Type B pancreatic cell (in vitro differentiated cells): ENCODE measurements at regions not wholly inside any gene's neighbourhood (a gene's known extent, or its start where the extent isn't known, plus 50 kb on each side); places are given as distances from the start of the nearest gene placed in this dataset.
A peak's percentile ranks its signal among the peaks of the same experiment; 100 is the strongest.

Experiments used
- DNase-seq: peaks from one replicate; pipeline ENCODE4 v3.0.0; 2021; ENCODE audit warnings: mixed read lengths; ENCODE audit not compliant: unreplicated experiment; ENCODE audit errors: extremely low spot score
- H3K27ac Mint-ChIP-seq: 2 replicates; pipeline ENCODE4 v1.8.0; 2021; ENCODE audit warnings: mild to moderate bottlenecking, mixed read lengths
- H3K27me3 Mint-ChIP-seq: 2 replicates; pipeline ENCODE4 v1.8.0; 2021; ENCODE audit warnings: mixed read lengths
- H3K36me3 Mint-ChIP-seq: 2 replicates; pipeline ENCODE4 v1.8.0; 2021; ENCODE audit warnings: mixed read lengths
- H3K4me1 Mint-ChIP-seq: one replicate; pipeline ENCODE4 v1.8.0; 2021; ENCODE audit warnings: mixed read lengths; ENCODE audit not compliant: unreplicated experiment
- H3K4me3 Mint-ChIP-seq: 2 replicates; pipeline ENCODE4 v1.8.0; 2021; ENCODE audit warnings: mild to moderate bottlenecking, mixed read lengths
- H3K9me3 Mint-ChIP-seq: 2 replicates; pipeline ENCODE4 v1.8.0; 2021; ENCODE audit warnings: mixed read lengths
- CTCF ChIP-seq: fragments of 200-600 bp; sonication (generic); conservative IDR thresholded peaks from 2 replicates; pipeline ENCODE4 v1.5.0; 2021; ENCODE audit warnings: antibody characterized with exemption, mild to moderate bottlenecking

DNA sequence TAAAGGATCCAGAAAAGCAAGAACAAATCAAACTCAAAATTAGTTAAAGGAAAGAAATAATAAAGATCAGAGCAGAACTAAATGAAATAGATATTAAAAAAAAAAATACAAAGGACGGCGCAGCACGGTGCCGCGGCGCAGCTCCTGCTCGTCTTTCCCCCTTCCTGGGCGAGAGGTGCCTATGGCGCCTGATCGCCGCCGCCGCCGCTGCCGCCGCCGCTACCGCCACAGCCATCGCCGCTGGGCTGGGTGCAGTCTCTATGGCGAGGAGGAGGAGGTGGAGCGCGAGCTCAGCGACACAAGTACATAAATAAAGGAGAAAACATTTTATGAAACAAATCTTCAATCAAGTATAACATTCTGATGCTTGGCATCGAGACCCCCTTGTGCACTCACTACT lies 77.6 kb upstream of the VANGL1 start:
- no peak for DNase-seq

DNA sequence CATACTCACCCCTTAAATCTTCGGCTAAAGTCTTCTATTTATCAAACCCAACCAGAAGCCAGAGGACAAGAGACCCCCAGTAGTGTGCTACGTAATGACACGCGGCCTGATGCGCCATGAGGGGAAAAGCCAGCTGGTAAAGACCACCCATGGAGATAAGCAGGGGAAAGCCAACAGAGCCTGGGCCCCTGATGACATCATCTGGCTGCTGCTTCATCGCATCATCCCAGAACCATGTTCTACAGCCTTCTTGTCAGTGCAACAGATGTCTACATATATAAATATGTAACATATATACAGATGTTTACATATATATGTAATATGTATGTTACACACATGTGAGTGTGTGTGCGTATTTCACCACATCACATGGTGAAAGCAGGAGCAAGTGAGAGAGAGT lies 81.7 kb upstream of the VANGL1 start:
- Mint-ChIP-seq H3K36me3 (no peaks in the 10 kb centered on the region), H3K27ac (no peak overlapping the region), H3K4me3 (no peak overlapping the region), H3K9me3 (no peaks in the 10 kb centered on the region), H3K4me1 (peaks cover 10% of the 10 kb centered on the region), H3K27me3 (peaks cover 36% of the 10 kb centered on the region)
- no peak for DNase-seq
- TF ChIP-seq CTCF: no peak

More for the DNA sequence above, 77.6 kb upstream of the VANGL1 start:
- peaks cover 34% of the 10 kb centered on the region for H3K27me3 Mint-ChIP-seq
- peaks cover 6% of the 10 kb centered on the region for H3K4me1 Mint-ChIP-seq
- peaks cover 7% of the 10 kb centered on the region for H3K9me3 Mint-ChIP-seq
- TF ChIP-seq CTCF: no peak
- H3K4me3 Mint-ChIP-seq: peak overlapping the region; percentile 71
- H3K27ac Mint-ChIP-seq: no peak overlapping the region
- peaks cover 4% of the 10 kb centered on the region for H3K36me3 Mint-ChIP-seq

GRCh38 chr1:115558275-115558674 lies 83.5 kb upstream of the VANGL1 start:
- Mint-ChIP-seq H3K27ac (no peak overlapping the region), H3K36me3 (no peaks in the 10 kb centered on the region), H3K27me3 (peaks cover 20% of the 10 kb centered on the region), H3K4me3 (no peak overlapping the region), H3K4me1 (peaks cover 4% of the 10 kb centered on the region), H3K9me3 (no peaks in the 10 kb centered on the region)
- TF ChIP-seq CTCF: no peak
- no peak for DNase-seq

DNA sequence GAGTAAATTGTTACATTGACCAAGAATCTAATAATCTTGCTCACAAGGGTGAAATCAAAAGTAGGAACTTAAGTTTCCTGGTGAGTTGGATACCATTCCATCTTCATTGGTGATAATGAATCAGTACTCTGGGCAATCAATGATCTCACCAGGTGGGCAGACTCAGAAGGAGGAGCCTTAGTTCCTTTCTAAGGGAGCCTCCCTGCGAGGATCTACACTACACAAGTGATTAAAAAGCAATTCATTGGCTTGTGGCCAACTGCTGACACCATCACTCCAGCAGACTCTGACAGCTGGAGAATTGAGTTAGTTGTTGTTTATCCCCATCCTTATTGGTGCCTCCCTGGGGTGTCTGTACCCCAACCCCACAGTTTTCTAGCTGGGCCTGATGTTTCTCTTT lies 84.1 kb upstream of the VANGL1 start:
- H3K27ac Mint-ChIP-seq: no peak overlapping the region
- peaks cover 4% of the 10 kb centered on the region for H3K4me1 Mint-ChIP-seq
- peaks cover 15% of the 10 kb centered on the region for H3K27me3 Mint-ChIP-seq
- no peak overlapping the region for H3K4me3 Mint-ChIP-seq
- no peak for DNase-seq
- H3K36me3 Mint-ChIP-seq: no peaks in the 10 kb centered on the region
- no peaks in the 10 kb centered on the region for H3K9me3 Mint-ChIP-seq
- no peak for TF ChIP-seq CTCF

- DNase-seq: no peak
- no peak for TF ChIP-seq CTCF
- H3K36me3 Mint-ChIP-seq: no peaks in the 10 kb centered on the region
- H3K4me3 Mint-ChIP-seq: no peak overlapping the region
- peaks cover 21% of the 10 kb centered on the region for H3K27me3 Mint-ChIP-seq
- peaks cover 4% of the 10 kb centered on the region for H3K4me1 Mint-ChIP-seq
- H3K27ac Mint-ChIP-seq: no peak overlapping the region
- H3K9me3 Mint-ChIP-seq: no peaks in the 10 kb centered on the region
Observed at GRCh38 chr1:115556236-115556635, 85.5 kb upstream of the VANGL1 start.

DNA sequence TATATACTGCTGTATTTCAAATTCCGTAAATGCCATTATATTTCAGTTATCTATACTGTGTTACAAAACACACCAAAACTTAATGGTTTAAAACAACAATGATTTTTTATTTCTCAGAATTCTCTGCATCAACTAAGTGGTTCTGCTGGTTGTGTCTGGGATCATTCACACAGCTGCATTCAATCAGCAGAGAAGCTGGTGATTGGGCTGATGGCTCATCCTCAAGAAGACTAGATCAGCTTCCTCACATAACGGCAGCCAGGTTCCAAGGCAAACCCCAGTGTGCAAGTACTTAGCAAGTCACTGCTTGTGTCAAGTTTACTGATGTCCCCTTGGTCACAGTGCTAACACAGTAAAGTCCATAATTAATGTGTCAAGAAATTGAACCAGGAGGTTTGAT lies 86.3 kb upstream of the VANGL1 start:
- TF ChIP-seq CTCF: no peak
- H3K36me3 Mint-ChIP-seq: no peaks in the 10 kb centered on the region
- no peak for DNase-seq
- H3K27ac Mint-ChIP-seq: no peak overlapping the region
- H3K27me3 Mint-ChIP-seq: peaks cover 27% of the 10 kb centered on the region
- H3K9me3 Mint-ChIP-seq: peaks cover 6% of the 10 kb centered on the region
- H3K4me3 Mint-ChIP-seq: no peak overlapping the region
- H3K4me1 Mint-ChIP-seq: peaks cover 4% of the 10 kb centered on the region
